HG03139 (cell line): ENCODE measurements at regions not wholly inside any gene's neighbourhood (a gene's known extent, or its start where the extent isn't known, plus 50 kb on each side); places are given as distances from the start of the nearest gene placed in this dataset.

ENCODE experiments used
- ATAC-seq: cut with Tn5 transposase; IDR thresholded peaks from one replicate; pipeline ENCODE4 v1.9.1; 2021; ENCODE audit not compliant: unreplicated experiment

GRCh38 chr5:12312343-12312742 is 408.1 kb upstream of the CTNND2 start:
- ATAC-seq: no peak

- no peak for ATAC-seq
These were observed 389.9 kb upstream of the CTNND2 start for GRCh38 chr5:12294151-12294550.

- ATAC-seq: no peak
These were observed 388.5 kb upstream of the CTNND2 start for GRCh38 chr5:12292610-12293204.

GRCh38 chr5:12284604-12285003 is 380.4 kb upstream of the CTNND2 start:
- no peak for ATAC-seq

GRCh38 chr5:12277504-12278192 is 373.4 kb upstream of the CTNND2 start:
- ATAC-seq: peak; percentile 94

- ATAC-seq: no peak
These were observed 370.0 kb upstream of the CTNND2 start for GRCh38 chr5:12274236-12274635.

GRCh38 chr5:12272389-12272788 is 368.1 kb upstream of the CTNND2 start:
- ATAC-seq: no peak

GRCh38 chr5:12270914-12271313 is 366.7 kb upstream of the CTNND2 start:
- ATAC-seq: no peak

GRCh38 chr5:12269164-12269563 is 364.9 kb upstream of the CTNND2 start:
- ATAC-seq: no peak

- no peak for ATAC-seq
These were observed 354.3 kb upstream of the CTNND2 start for GRCh38 chr5:12258549-12258948.

GRCh38 chr5:12250454-12250853 is 346.2 kb upstream of the CTNND2 start:
- no peak for ATAC-seq

- ATAC-seq: no peak
These were observed 344.6 kb upstream of the CTNND2 start for GRCh38 chr5:12248831-12249230.

GRCh38 chr5:12246036-12246435 is 341.8 kb upstream of the CTNND2 start:
- no peak for ATAC-seq

GRCh38 chr5:12245429-12245828 is 341.2 kb upstream of the CTNND2 start:
- ATAC-seq: no peak

- no peak for ATAC-seq
These were observed 339.0 kb upstream of the CTNND2 start for GRCh38 chr5:12242950-12243888.

GRCh38 chr5:12237837-12238575 is 333.8 kb upstream of the CTNND2 start:
- ATAC-seq: no peak

GRCh38 chr5:12230659-12231058 is 326.4 kb upstream of the CTNND2 start:
- no peak for ATAC-seq

GRCh38 chr5:12217039-12217438 is 312.8 kb upstream of the CTNND2 start:
- no peak for ATAC-seq

GRCh38 chr5:12214267-12215015 is 310.2 kb upstream of the CTNND2 start:
- no peak for ATAC-seq

GRCh38 chr5:12208366-12209100 is 304.3 kb upstream of the CTNND2 start:
- ATAC-seq: no peak
